ENCODE measurements at regions not wholly inside any gene's neighbourhood (a gene's known extent, or its start where the extent isn't known, plus 50 kb on each side); places are given as distances from the start of the nearest gene placed in this dataset.

- no peak for DNase-seq
Observed at GRCh38 chr11:27287205-27287604, 75.8 kb downstream of the CCDC34 start.

GRCh38 chr11:27285761-27286160 lies 77.3 kb downstream of the CCDC34 start:
- no peak for DNase-seq

- no peak for DNase-seq
Observed at GRCh38 chr11:27282806-27283205, 80.2 kb downstream of the CCDC34 start.

GRCh38 chr11:27281740-27282590 lies 81.0 kb downstream of the CCDC34 start:
- no peak for DNase-seq

GRCh38 chr11:27281276-27281675 lies 81.7 kb downstream of the CCDC34 start:
- DNase-seq = no peak

GRCh38 chr11:27280140-27280539 lies 82.9 kb downstream of the CCDC34 start:
- DNase-seq = no peak

- no peak for DNase-seq
Observed at GRCh38 chr11:27279460-27279859, 83.6 kb downstream of the CCDC34 start.

- DNase-seq = no peak
Observed at GRCh38 chr11:27277843-27278242, 85.2 kb downstream of the CCDC34 start.

- DNase-seq = no peak
Observed at GRCh38 chr11:27276141-27276540, 86.9 kb downstream of the CCDC34 start.

- no peak for DNase-seq
Observed at GRCh38 chr11:27274854-27275395, 88.1 kb downstream of the CCDC34 start.

- DNase-seq = no peak
Observed at GRCh38 chr11:27266125-27266524, 96.9 kb downstream of the CCDC34 start.

GRCh38 chr11:27263986-27264385 lies 99.0 kb downstream of the CCDC34 start:
- DNase-seq = no peak

GRCh38 chr11:27263046-27263445 lies 100.0 kb downstream of the CCDC34 start:
- no peak for DNase-seq

- DNase-seq = no peak
Observed at GRCh38 chr11:27255447-27255828, 107.6 kb downstream of the CCDC34 start.

GRCh38 chr11:27254744-27255446 lies 108.1 kb downstream of the CCDC34 start:
- no peak for DNase-seq

GRCh38 chr11:27253224-27253623 lies 109.8 kb downstream of the CCDC34 start:
- no peak for DNase-seq

GRCh38 chr11:27250867-27251665 lies 111.9 kb downstream of the CCDC34 start:
- no peak for DNase-seq

GRCh38 chr11:27248576-27249509 lies 114.2 kb downstream of the CCDC34 start:
- DNase-seq = no peak

- DNase-seq = no peak
Observed at GRCh38 chr11:27247660-27248059, 115.4 kb downstream of the CCDC34 start.

GRCh38 chr11:27246925-27247324 lies 116.1 kb downstream of the CCDC34 start:
- DNase-seq = no peak

- DNase-seq = no peak
Observed at GRCh38 chr11:27244900-27245299, 118.1 kb downstream of the CCDC34 start.

GRCh38 chr11:27242591-27242990 lies 120.4 kb downstream of the CCDC34 start:
- no peak for DNase-seq
